AG04450 (cell line): ENCODE measurements at regions not wholly inside any gene's neighbourhood (a gene's known extent, or its start where the extent isn't known, plus 50 kb on each side); places are given as distances from the start of the nearest gene placed in this dataset.
"Not testable (repeated sequence)": the region's sequence is repeated elsewhere in the genome, so short reads cannot be mapped to it uniquely, and the experiment has no call there.

ENCODE experiments used
- CTCF ChIA-PET: fragments of 300-600, 350-600 bp; formaldehyde crosslinking; extraction: SDS; loops from one replicate; lab custom pipeline; 2022; ENCODE audit warnings: antibody characterized with exemption, inconsistent platforms; lab: Charles Lee
- POLR2A ChIA-PET: fragments of 350-600 bp; formaldehyde crosslinking; extraction: SDS; loops from one replicate; lab custom pipeline; 2021; ENCODE audit warnings: antibody characterized with exemption, inconsistent platforms; lab: Yijun Ruan, JAX
- DNase-seq: peaks from one replicate; pipeline ENCODE4 v3.0.0-alpha.2; 2011; ENCODE audit warnings: low read depth, low spot score
- H3K27ac ChIP-seq: one replicate; pipeline ENCODE4 v1.5.1; 2012; ENCODE audit warnings: low read depth, low read length, control low read depth
- H3K27me3 ChIP-seq: one replicate; pipeline ENCODE4 v1.6.0; 2012; ENCODE audit warnings: low read length; ENCODE audit not compliant: control insufficient read depth, insufficient read depth
- H3K4me3 ChIP-seq: 2 replicates; pipeline ENCODE4 v1.5.1; 2011; ENCODE audit warnings: mild to moderate bottlenecking, low read depth, low read length, control low read depth
- H3K9me3 ChIP-seq: 2 replicates; pipeline ENCODE4 v1.5.1; 2012; ENCODE audit warnings: low read length; ENCODE audit not compliant: control insufficient read depth, insufficient read depth
- CTCF ChIP-seq: IDR thresholded peaks from 2 replicates; pipeline ENCODE4 v1.5.1; 2011; ENCODE audit warnings: low read depth, low read length, control low read depth, inconsistent platforms

- no peaks in the 10 kb centered on the region for H3K27me3 ChIP-seq
- TF ChIP-seq CTCF = no peak
- no peak overlapping the region for H3K27ac ChIP-seq
- peaks cover 7% of the 10 kb centered on the region; the same call in 1 of the 2 replicates for H3K9me3 ChIP-seq
- ChIA-PET POLR2A (no interaction called here), CTCF (no interaction called here)
- H3K4me3 ChIP-seq = no peak overlapping the region
- DNase-seq = no peak
These were observed 162.0 kb upstream of the ATP2B1 start for GRCh38 chr12:89870413-89871184.

DNA sequence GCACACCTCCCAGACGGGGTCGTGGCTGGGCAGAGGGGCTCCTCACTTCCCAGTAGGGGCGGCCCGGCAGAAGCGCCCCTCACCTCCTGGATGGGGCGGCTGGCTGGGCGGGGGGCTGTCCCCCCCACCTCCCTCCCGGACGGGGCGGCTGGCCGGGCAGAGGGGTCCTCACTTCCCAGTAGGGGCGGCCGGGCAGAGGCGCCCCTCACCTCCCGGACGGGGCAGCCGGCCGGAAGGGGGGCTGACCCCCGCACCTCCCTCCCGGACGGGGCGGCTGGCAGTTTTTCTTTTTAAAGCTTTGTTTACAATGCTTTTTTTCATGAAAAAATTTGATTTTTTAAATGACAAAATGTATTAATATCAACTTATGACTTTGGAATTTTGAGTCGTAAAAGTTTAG is 159.0 kb upstream of the ATP2B1 start:
- H3K27ac ChIP-seq, CTCF ChIA-PET, POLR2A ChIA-PET, H3K9me3 ChIP-seq, H3K27me3 ChIP-seq, DNase-seq, H3K4me3 ChIP-seq: not testable (repeated sequence)

DNA sequence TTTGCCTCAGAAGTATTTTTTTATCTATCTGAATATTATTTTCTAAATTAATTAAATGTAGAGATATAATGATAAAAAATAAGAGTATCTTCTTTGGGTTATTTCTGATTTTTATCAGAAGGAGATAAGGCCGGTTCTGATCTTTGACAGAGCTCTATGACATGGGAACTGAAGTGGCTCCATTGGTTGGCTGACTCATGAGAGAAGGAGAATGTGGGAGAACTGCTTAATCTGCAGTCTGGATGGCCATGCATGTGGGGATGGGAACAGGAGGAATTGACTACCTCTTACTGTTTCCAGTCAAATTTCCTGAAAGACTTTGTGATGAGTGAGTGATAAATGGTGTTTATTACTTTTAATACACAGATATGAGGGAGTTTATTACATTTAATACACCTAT is 155.8 kb upstream of the ATP2B1 start:
- no peak for DNase-seq
- Histone ChIP-seq H3K27me3 (no peaks in the 10 kb centered on the region), H3K27ac (no peak overlapping the region), H3K4me3 (no peak overlapping the region), H3K9me3 (no peaks in the 10 kb centered on the region)
- TF ChIP-seq CTCF = no peak
- ChIA-PET POLR2A (no interaction called here), CTCF (interaction anchor here (0.7 kb wide), 1 partner anchor 15 kb away, joined by 3 read pairs; no protein-coding TSS in a partner anchor)

DNA sequence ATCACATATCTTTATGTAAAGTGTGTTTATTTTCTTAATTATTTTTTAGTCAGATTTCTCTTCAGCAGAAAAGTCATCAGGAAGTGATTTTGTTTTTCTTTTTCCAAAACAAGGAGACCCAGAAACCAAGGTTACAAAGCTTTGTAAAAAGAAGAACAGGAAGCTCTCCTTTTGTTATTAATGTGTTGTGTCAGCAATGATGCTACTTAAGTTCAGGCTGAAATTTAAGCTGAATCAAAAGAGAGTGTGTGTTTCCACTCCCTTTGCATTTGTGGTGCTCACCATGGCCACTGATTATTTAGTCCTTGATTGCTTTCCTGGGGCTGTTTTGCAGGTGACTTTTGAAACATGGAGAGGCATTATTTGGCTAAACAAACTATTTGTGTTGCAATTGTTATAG is 155.3 kb upstream of the ATP2B1 start:
- ChIA-PET POLR2A (no interaction called here), CTCF (interaction anchor here (0.5 to 0.7 kb wide), 2 partner anchors 15 to 242 kb away, joined by 3 read pairs; no protein-coding TSS in a partner anchor)
- no peaks in the 10 kb centered on the region for H3K27me3 ChIP-seq
- TF ChIP-seq CTCF = no peak
- DNase-seq = no peak
- H3K27ac ChIP-seq = no peak overlapping the region
- no peaks in the 10 kb centered on the region for H3K9me3 ChIP-seq
- no peak overlapping the region for H3K4me3 ChIP-seq

GRCh38 chr12:89863493-89863938 is 154.9 kb upstream of the ATP2B1 start:
- ChIA-PET CTCF (interaction anchor here (0.5 to 0.7 kb wide), 2 partner anchors 14 to 242 kb away, joined by 3 read pairs; no protein-coding TSS in a partner anchor), POLR2A (no interaction called here)
- H3K27me3 ChIP-seq = no peaks in the 10 kb centered on the region
- no peak for TF ChIP-seq CTCF
- H3K9me3 ChIP-seq = no peaks in the 10 kb centered on the region
- H3K4me3 ChIP-seq = no peak overlapping the region
- H3K27ac ChIP-seq = no peak overlapping the region
- DNase-seq = no peak
